ENCODE measurements at regions not wholly inside any gene's neighbourhood (a gene's known extent, or its start where the extent isn't known, plus 50 kb on each side); places are given as distances from the start of the nearest gene placed in this dataset.

DNA sequence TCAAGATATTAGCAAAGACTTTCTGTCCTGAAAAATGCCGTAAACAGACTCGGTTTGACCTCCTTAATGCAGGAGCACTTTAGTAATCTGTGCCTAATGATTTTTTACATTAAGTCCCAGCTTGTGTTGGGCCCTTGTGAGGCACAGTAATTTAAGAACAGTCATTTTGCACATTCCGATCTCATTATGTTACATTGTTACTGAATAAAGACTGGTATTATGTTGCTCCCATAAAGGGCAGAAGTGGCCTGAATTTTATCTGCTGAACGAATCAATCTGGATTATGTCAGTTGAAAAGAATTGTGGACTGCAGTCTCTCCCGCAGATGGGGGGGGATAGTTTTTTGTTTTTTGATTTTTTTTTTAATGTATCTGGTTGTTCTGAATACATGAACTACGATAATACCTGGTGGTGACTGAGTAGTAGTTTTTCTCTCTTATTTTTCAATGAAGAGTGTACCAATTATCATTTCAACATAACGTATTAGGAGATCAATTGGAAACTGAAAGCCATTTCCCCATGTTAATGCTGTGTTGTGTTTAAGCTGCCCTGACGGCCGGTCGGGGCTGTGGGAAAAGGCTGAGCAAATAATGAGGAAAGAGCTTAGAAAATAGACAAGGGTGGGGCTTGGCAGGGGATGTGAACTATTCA lies 290.2 kb downstream of the ZNF536 start:
- WGBS, 2 donors, result 25 to 26% methylated on average over 10 of the region's 10 CpGs
- FAIRE-seq (no peak), DNase-seq (peak in 4 of 6 donors; percentile 45 to 71 (median 58)), ATAC-seq (peak; percentile 32 to 53 (median 41))
- no peaks in the 10 kb centered on the region for H3K9me3 ChIP-seq
- H3K36me3 ChIP-seq, result no peaks in the 10 kb centered on the region
- no peaks in the 10 kb centered on the region for H3K27me3 ChIP-seq
- H3K4me1 ChIP-seq, result peaks cover 19 to 34% (median 29%) of the 10 kb centered on the region in 3 donors
- intact Hi-C loops (cut with DNase I), result no loop called here
- H3K4me3 ChIP-seq, result peak overlapping the region in 2 of 4 donors; percentile 4 to 8
- TF ChIP-seq CTCF (IDR thresholded peaks at IDR 0.05), result no peak
- H3K27ac ChIP-seq, result peak overlapping the region in 3 of 4 donors; percentile 75 to 81 (median 81)

DNA sequence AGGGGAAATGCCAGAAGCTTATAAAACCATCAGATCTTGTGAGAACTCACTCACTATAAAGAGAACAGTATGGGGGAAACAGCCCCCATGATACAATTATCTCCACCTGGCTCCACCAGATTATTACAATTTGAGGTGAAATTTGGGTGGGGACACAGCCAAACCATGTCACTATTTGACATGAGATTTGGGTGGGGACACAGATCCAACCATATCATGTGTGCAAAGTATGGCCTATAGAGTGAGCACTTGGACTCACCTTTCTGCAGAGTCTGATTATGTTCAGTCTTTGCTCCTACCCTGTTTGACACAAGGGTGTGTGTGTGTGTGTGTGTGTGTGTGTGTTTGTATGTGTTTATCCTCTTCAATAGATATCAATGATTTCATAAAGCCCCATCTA lies 287.5 kb downstream of the ZNF536 start:
- TF ChIP-seq CTCF (IDR thresholded peaks at IDR 0.05), result no peak
- Histone ChIP-seq H3K27ac (no peak overlapping the region), H3K27me3 (no peaks in the 10 kb centered on the region), H3K4me1 (peaks cover 14 to 26% (median 22%) of the 10 kb centered on the region in 3 donors), H3K36me3 (no peaks in the 10 kb centered on the region), H3K9me3 (no peaks in the 10 kb centered on the region), H3K4me3 (no peak overlapping the region)
- ATAC-seq (no peak), FAIRE-seq (no peak), DNase-seq (no peak)
- intact Hi-C loops (cut with DNase I), result loop anchor here in 1 of 3 donors (10.0 kb wide), 1 partner anchor 805 kb away; no protein-coding TSS in a partner anchor

DNA sequence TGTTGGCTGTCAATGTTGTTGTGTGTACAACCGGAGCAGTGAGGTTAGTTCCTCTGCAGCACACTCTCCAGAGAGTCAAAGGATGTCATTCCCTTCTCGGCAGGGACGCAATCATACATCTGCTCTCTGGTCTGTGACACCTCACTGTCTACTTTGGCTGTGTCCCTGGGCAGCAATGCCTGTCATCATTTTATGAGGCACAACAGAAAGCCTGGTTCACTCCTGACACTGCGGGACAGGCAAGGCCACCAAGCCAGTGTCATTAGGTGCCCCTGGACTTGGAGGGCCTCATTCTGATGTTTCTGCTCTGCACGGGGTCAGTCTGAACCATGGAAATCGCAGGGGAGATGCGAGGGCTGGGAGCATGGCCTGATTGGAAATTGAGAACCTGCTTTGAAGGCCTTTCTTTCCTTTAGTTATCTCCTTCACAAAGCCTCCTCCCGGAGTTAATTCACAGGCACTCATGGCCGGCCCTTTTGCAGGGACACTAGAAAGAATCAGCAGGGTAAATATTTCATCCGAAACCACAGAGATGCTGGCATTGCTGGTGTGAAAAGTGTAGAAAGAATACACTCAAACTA lies 284.4 kb downstream of the ZNF536 start:
- ATAC-seq (no peak), DNase-seq (no peak), FAIRE-seq (no peak)
- H3K4me3 ChIP-seq, result no peak overlapping the region
- TF ChIP-seq CTCF (IDR thresholded peaks at IDR 0.05), result no peak
- H3K27ac ChIP-seq, result no peak overlapping the region
- intact Hi-C loops (cut with DNase I), result loop anchor here in 1 of 3 donors (10.0 kb wide), 1 partner anchor 802 kb away; no protein-coding TSS in a partner anchor
- H3K36me3 ChIP-seq, result no peaks in the 10 kb centered on the region
- no peaks in the 10 kb centered on the region for H3K9me3 ChIP-seq
- WGBS, 2 donors, result 90 to 91% methylated on average over 10 of the region's 10 CpGs
- H3K4me1 ChIP-seq, result peaks cover 19 to 27% (median 22%) of the 10 kb centered on the region in 3 donors
- H3K27me3 ChIP-seq, result no peaks in the 10 kb centered on the region

GRCh38 chr19:30653646-30654386 lies 281.6 kb downstream of the ZNF536 start:
- H3K36me3 ChIP-seq, result no peaks in the 10 kb centered on the region
- peak overlapping the region in 1 of 4 donors; percentile 0 for H3K4me3 ChIP-seq
- intact Hi-C loops (cut with DNase I), result loop anchor here in 1 of 3 donors (10.0 kb wide), 1 partner anchor 799 kb away; no protein-coding TSS in a partner anchor
- peak overlapping the region in 1 of 4 donors; percentile 57 for H3K27ac ChIP-seq
- H3K27me3 ChIP-seq, result no peaks in the 10 kb centered on the region
- no peaks in the 10 kb centered on the region for H3K9me3 ChIP-seq
- no peak for FAIRE-seq
- ATAC-seq, result peak; percentile 27 to 67 (median 56)
- TF ChIP-seq CTCF (IDR thresholded peaks at IDR 0.05), result no peak
- peaks cover 31 to 40% (median 32%) of the 10 kb centered on the region in 3 donors for H3K4me1 ChIP-seq
- DNase-seq, result peak in 3 of 6 donors; percentile 49 to 62 (median 54)
- WGBS, 2 donors, result 63 to 65% methylated on average over 13 of the region's 13 CpGs
